ENCODE measurements at regions not wholly inside any gene's neighbourhood (a gene's known extent, or its start where the extent isn't known, plus 50 kb on each side); places are given as distances from the start of the nearest gene placed in this dataset.

GRCh38 chr4:73674451-73674919 lies 54.2 kb upstream of the RASSF6 start:
- no peak for TF ChIP-seq REST (tag by site-specific recombination; IDR thresholded peaks at IDR 0.05)
- no peak for TF ChIP-seq CTCF (tag by site-specific recombination; IDR thresholded peaks at IDR 0.05)
- no peak for TF ChIP-seq ZNF530 (tag by site-specific recombination; IDR thresholded peaks at IDR 0.05; ENCODE audit: low read depth)
- no peak for TF ChIP-seq PATZ1 (tag by site-specific recombination; IDR thresholded peaks at IDR 0.05)
- TF ChIP-seq ZSCAN5A (tag by site-specific recombination; IDR thresholded peaks at IDR 0.05): no peak
- TF ChIP-seq ZBTB20 (tag by site-specific recombination; IDR thresholded peaks at IDR 0.05): no peak
- TF ChIP-seq ZNF629 (tag by site-specific recombination; IDR thresholded peaks at IDR 0.05): no peak
- TF ChIP-seq TSHZ1 (tag by site-specific recombination; IDR thresholded peaks at IDR 0.05; ENCODE audit: borderline replicate concordance): no peak
- TF ChIP-seq SP2 (tag by site-specific recombination; IDR thresholded peaks at IDR 0.05): no peak
